ENCODE measurements at regions not wholly inside any gene's neighbourhood (a gene's known extent, or its start where the extent isn't known, plus 50 kb on each side); places are given as distances from the start of the nearest gene placed in this dataset.
A peak's percentile ranks its signal among the peaks of the same experiment; 100 is the strongest.

DNA sequence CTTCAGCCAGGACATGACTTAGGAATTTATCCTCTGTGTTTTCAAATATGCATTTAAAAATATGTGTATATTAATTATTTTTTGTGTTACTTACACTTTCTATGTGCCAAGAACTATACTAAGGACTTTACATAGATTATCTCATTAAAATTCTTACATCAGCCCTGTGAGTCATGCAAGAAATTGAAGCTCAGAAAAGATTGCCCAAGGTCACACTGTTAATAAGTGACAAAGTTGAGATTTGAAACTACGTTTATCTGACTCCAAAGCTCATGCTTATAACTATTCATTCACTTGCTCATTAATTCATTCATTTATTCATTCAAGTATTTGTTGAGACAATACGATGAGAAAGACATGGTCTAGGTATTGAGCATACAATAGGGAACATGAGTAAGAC is 62.9 kb upstream of the CHRDL1 start:
- TF ChIP-seq, protein P1, sequence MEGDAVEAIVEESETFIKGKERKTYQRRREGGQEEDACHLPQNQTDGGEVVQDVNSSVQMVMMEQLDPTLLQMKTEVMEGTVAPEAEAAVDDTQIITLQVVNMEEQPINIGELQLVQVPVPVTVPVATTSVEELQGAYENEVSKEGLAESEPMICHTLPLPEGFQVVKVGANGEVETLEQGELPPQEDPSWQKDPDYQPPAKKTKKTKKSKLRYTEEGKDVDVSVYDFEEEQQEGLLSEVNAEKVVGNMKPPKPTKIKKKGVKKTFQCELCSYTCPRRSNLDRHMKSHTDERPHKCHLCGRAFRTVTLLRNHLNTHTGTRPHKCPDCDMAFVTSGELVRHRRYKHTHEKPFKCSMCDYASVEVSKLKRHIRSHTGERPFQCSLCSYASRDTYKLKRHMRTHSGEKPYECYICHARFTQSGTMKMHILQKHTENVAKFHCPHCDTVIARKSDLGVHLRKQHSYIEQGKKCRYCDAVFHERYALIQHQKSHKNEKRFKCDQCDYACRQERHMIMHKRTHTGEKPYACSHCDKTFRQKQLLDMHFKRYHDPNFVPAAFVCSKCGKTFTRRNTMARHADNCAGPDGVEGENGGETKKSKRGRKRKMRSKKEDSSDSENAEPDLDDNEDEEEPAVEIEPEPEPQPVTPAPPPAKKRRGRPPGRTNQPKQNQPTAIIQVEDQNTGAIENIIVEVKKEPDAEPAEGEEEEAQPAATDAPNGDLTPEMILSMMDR (conservative IDR thresholded peaks at IDR 0.05), result no peak
- no peak overlapping the region for H3K27ac ChIP-seq

DNA sequence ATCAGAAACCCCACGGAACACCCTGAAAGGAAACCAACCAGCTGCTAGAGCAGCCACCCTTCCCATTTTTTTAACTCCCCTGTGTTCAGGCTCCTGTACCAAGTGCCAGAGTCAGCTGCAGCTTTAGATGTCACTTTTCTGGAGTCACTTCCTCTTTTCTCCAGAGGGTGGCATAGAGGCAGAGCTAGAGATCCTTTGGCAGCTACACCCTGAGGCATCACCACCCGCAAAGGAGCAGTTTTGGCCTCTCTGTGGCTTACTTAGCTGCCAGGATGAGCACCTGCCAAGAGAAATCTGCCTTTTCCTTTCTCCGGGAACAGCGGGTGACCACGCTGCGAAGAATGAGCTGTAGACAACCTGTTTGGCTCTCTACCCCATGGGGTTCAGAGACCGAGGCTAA is 58.0 kb upstream of the CHRDL1 start:
- no peak overlapping the region for H3K27ac ChIP-seq
- TF ChIP-seq, protein P1 (conservative IDR thresholded peaks at IDR 0.05), result peak; percentile 45

DNA sequence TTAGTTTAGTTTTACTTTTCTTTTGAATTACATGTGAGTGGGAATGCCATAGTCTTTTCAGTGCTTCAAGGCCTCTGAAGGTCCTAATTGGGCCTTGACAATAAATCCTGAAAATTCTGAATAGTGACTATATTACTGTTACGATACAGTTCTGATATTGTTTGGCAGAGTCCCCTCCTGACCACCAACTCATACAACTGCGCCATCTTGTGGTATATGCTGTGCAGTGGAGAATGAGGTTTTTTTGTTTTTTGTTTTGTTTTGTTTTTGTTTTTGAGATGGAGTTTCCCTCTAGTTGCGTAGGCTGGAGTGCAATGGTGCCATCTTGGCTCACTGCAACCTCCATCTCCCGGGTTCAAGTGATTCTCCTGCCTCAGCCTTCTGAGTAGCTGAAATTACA is 56.6 kb upstream of the CHRDL1 start:
- TF ChIP-seq, protein P1 (conservative IDR thresholded peaks at IDR 0.05), result peak; percentile 51
- no peak overlapping the region for H3K27ac ChIP-seq

DNA sequence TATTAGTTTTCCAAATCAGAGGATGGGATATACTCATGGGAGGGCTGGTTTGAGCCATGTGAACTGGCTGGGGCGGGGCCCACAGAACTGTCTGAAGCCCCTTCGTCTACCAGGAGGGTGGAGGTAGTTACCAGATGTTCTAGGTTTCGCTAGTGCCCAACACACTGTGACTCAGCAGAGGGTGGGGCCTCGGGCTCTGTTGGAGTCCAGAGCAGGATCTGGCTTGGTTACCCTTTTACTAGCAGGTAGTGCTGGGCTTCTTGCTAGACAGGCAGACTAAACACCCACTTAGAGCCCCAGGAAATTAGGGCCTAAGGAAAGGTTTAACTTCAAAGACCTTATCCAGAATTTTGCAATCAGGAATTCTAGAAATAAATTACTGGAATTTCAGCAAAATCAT is 56.2 kb upstream of the CHRDL1 start:
- TF ChIP-seq, protein P1 (conservative IDR thresholded peaks at IDR 0.05), result no peak
- H3K27ac ChIP-seq, result no peak overlapping the region

DNA sequence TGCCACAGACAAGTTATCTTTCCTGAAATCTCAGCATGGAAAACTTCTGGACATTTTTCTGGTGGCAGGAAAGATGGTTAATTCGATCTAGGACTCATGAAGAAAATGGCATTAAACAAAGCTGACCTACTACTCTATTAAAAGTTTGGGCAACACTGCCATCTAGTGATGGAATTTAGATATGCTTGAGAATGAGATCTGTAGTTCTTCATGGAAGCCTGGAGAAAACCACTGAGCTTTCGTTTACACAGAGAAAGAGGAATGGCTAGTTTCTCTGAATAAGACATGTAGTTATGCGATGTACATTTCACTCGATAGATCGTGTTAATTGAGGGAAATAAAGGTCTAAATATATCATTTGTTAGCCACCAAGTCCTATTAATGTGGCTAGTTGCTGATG is 51.7 kb upstream of the CHRDL1 start:
- TF ChIP-seq, protein P1 (conservative IDR thresholded peaks at IDR 0.05), result peak; percentile 31

DNA sequence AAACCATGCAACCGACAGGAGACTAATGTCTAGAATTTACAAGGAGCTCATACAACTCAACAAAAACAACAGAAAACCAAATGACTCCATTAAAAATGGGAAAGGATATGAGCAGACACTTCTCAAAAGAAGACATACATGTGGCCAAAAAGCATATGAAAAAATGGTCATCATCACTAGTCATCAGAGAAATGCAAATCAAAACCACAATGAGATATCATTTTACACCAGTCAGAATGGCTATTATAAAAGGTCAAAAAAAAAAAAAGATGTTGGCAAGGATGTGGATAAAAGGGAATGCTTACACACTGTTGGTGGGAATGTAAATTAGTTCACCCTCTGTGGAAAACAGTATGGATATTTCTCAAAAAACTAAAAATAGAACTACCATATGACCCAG is 50.5 kb upstream of the CHRDL1 start:
- H3K27ac ChIP-seq, result no peak overlapping the region
- TF ChIP-seq, protein P1 (conservative IDR thresholded peaks at IDR 0.05), result no peak

More for the DNA sequence above, 51.7 kb upstream of the CHRDL1 start:
- H3K27ac ChIP-seq, result no peak overlapping the region

Data from VCaP (cell line).